Left ventricle myocardium inferior (tissue), 1 donor: ENCODE measurements at regions not wholly inside any gene's neighbourhood (a gene's known extent, or its start where the extent isn't known, plus 50 kb on each side); places are given as distances from the start of the nearest gene placed in this dataset.

Experiments used
- DNase-seq: peaks from one replicate; pipeline ENCODE4 v3.0.0-alpha.2; 2020
- H3K27ac ChIP-seq: fragments of 200-600 bp; replicated peaks from 2 replicates; pipeline ENCODE4 v1.8.0; 2021
- H3K27me3 ChIP-seq: fragments of 200-600 bp; 2 replicates; pipeline ENCODE4 v1.8.0; 2021; ENCODE audit warnings: low read depth
- H3K36me3 ChIP-seq: fragments of 200-600 bp; 2 replicates; pipeline ENCODE4 v1.8.0; 2021
- H3K4me1 ChIP-seq: fragments of 200-600 bp; 2 replicates; pipeline ENCODE4 v1.8.0; 2021
- H3K4me3 ChIP-seq: fragments of 200-600 bp; 2 replicates; pipeline ENCODE4 v1.8.0; 2021; ENCODE audit warnings: mild to moderate bottlenecking, moderate library complexity
- H3K9me3 ChIP-seq: fragments of 200-600 bp; replicated peaks from 2 replicates; pipeline ENCODE4 v1.8.0; 2021
- intact Hi-C: fragments of 100-400 bp; cut with micrococcal nuclease; formaldehyde crosslinking; loops from one replicate; pipeline ENCODE4 v1.11.0; 2022
- TF ChIP-seq, protein P1 (sequence below): fragments of 200-600 bp; IDR thresholded peaks from 2 replicates; pipeline ENCODE4 v1.8.0; 2021; ENCODE audit warnings: antibody characterized with exemption, mild to moderate bottlenecking, borderline replicate concordance
- donor health status: DM: no; HTN: yes; CAD: no; lungs with severe emphysema.

GRCh38 chr1:22233222-22233621, 90.3 kb upstream of the WNT4 start:
- H3K27me3 ChIP-seq: peaks cover 89% of the 10 kb centered on the region
- DNase-seq: no peak
- intact Hi-C loops: no loop called here

DNA sequence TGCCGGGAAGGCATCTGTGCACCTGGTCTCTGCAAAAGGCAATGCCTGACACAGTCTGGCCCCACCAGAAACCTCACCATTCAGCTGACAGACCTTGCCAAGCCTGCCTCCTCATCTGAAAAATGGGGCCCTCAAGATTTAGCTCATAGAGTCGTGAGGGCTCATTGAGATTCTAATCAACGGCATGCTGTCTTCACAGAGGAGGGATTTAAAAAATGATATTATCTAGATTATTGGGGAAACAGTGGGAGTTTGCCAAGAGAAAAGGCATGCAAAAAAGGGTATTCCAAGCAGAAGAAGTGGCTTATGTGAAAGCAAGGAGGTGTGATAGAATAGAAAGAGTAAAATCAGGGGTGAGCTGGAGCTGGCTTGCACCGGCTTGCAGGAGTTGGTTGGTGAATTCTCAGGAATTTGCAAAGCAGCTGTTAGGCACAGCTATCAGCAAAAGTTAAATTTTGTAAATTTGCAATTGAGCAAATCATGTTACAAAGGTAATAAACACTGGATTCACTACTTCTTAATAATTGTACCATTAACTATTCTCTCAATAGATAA, 91.7 kb upstream of the WNT4 start:
- Histone ChIP-seq H3K9me3 (no peaks in the 10 kb centered on the region), H3K4me3 (no peak overlapping the region), H3K4me1 (no peaks in the 10 kb centered on the region), H3K27me3 (peaks cover 80% of the 10 kb centered on the region), H3K27ac (no peak overlapping the region), H3K36me3 (no peaks in the 10 kb centered on the region)
- TF ChIP-seq, protein P1, sequence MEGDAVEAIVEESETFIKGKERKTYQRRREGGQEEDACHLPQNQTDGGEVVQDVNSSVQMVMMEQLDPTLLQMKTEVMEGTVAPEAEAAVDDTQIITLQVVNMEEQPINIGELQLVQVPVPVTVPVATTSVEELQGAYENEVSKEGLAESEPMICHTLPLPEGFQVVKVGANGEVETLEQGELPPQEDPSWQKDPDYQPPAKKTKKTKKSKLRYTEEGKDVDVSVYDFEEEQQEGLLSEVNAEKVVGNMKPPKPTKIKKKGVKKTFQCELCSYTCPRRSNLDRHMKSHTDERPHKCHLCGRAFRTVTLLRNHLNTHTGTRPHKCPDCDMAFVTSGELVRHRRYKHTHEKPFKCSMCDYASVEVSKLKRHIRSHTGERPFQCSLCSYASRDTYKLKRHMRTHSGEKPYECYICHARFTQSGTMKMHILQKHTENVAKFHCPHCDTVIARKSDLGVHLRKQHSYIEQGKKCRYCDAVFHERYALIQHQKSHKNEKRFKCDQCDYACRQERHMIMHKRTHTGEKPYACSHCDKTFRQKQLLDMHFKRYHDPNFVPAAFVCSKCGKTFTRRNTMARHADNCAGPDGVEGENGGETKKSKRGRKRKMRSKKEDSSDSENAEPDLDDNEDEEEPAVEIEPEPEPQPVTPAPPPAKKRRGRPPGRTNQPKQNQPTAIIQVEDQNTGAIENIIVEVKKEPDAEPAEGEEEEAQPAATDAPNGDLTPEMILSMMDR: no peak
- no peak for DNase-seq
- intact Hi-C loops: no loop called here

More at GRCh38 chr1:22233222-22233621, 90.3 kb upstream of the WNT4 start:
- Histone ChIP-seq H3K36me3 (no peaks in the 10 kb centered on the region), H3K27ac (no peak overlapping the region), H3K9me3 (no peaks in the 10 kb centered on the region), H3K4me3 (no peak overlapping the region), H3K4me1 (no peaks in the 10 kb centered on the region)
- TF ChIP-seq, protein P1: no peak

GRCh38 chr1:22236166-22236565, 93.3 kb upstream of the WNT4 start:
- TF ChIP-seq, protein P1: no peak
- H3K36me3 ChIP-seq: no peaks in the 10 kb centered on the region
- peaks cover 71% of the 10 kb centered on the region for H3K27me3 ChIP-seq
- intact Hi-C loops: no loop called here
- no peak for DNase-seq
- no peak overlapping the region for H3K27ac ChIP-seq
- no peak overlapping the region for H3K4me3 ChIP-seq
- no peaks in the 10 kb centered on the region for H3K4me1 ChIP-seq
- H3K9me3 ChIP-seq: no peaks in the 10 kb centered on the region

DNA sequence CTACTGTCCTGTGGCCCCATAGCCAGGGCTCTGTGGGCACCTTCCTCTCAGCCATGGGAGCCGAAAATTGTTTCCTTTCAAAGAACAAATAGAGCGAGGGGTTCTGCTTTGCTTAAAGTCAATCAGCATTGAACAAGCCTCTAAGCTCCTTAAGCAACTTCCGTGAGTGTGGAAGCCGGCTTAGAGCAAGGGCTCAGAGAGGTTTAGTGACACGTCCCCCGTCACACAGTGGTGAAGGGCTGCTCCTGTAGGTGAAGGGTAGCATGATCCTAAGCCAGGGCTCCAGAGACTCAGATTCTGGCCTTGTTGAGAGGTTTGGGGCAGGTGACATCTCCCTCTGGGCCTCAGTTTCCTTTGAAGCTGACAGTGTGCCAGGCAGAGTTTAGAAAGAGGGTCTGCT, 94.0 kb upstream of the WNT4 start:
- intact Hi-C loops: no loop called here
- Histone ChIP-seq H3K27ac (no peak overlapping the region), H3K4me1 (no peaks in the 10 kb centered on the region), H3K9me3 (no peaks in the 10 kb centered on the region), H3K27me3 (peaks cover 64% of the 10 kb centered on the region), H3K36me3 (no peaks in the 10 kb centered on the region), H3K4me3 (no peak overlapping the region)
- DNase-seq: no peak
- TF ChIP-seq, protein P1: no peak

DNA sequence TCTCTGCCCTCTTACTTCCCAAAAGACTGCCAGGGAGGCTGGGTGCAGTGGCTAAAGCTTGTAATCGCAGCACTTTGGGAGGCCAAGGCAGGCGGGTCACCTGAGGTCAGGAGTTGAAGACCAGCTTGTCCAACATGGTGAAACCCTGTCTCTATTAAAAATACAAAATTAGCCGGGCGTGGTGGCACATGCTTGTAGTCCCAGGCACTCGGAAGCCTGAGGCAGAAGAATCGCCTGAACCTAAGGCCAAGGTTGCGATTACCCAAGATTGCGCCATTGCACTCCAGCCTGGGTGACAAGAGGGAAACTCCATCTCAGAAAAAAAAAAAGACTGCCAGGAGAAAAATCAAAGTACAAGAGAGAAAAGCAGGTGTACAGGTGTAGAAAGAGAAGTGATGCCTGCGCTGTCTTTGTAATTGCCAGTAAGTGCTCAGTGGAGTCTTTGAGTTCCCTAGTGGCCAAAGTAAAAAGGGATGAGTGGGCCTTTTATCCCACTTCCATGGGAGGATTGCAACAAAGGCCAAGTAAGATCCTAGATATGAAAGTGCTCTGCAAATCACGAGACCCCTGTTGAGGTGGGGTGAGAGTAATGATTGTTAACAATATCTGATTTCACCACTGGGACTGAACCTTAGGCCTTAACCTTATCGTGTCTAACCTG, 94.7 kb upstream of the WNT4 start:
- peaks cover 57% of the 10 kb centered on the region for H3K27me3 ChIP-seq
- no peaks in the 10 kb centered on the region for H3K4me1 ChIP-seq
- H3K4me3 ChIP-seq: no peak overlapping the region
- H3K9me3 ChIP-seq: no peaks in the 10 kb centered on the region
- TF ChIP-seq, protein P1: no peak
- intact Hi-C loops: no loop called here
- no peak overlapping the region for H3K27ac ChIP-seq
- H3K36me3 ChIP-seq: no peaks in the 10 kb centered on the region
- no peak for DNase-seq
